CD4-positive, CD25-positive, alpha-beta regulatory T cell (primary cell): ENCODE measurements at regions not wholly inside any gene's neighbourhood (a gene's known extent, or its start where the extent isn't known, plus 50 kb on each side); places are given as distances from the start of the nearest gene placed in this dataset.

Source experiments
- ATAC-seq, 2 donors: fragments of 150-1000 bp; cut with Tn5 transposase; one replicate each; pipeline ENCODE4 v1.10.0; 2021; ENCODE audit warnings: low read depth in 2 of 2, moderate number of reproducible peaks in 2 of 2, moderate library complexity in 1 of 2
- DNase-seq, 3 donors: peaks; one replicate each; pipeline versions ENCODE4 v3.0.0 to v3.0.0-alpha.2; 2012 to 2022; ENCODE audit warnings: mixed read lengths in 1 of 3
- H3K27ac ChIP-seq: one replicate; pipeline ENCODE4 v1.7.0; 2013; ENCODE audit warnings: mild to moderate bottlenecking, low read length; ENCODE audit not compliant: insufficient read depth, poor library complexity, severe bottlenecking
- H3K27me3 ChIP-seq: one replicate; pipeline ENCODE4 v1.7.0; 2013; ENCODE audit warnings: low read length; ENCODE audit not compliant: control insufficient read depth, insufficient read depth
- H3K36me3 ChIP-seq: one replicate; pipeline ENCODE4 v1.7.0; 2013; ENCODE audit warnings: mild to moderate bottlenecking, low read length, moderate library complexity; ENCODE audit not compliant: control insufficient read depth, insufficient read depth
- H3K4me1 ChIP-seq: 2 replicates; pipeline ENCODE4 v1.7.0; 2013; ENCODE audit warnings: mild to moderate bottlenecking, low read length; ENCODE audit not compliant: insufficient read depth, control insufficient read depth, poor library complexity, severe bottlenecking
- H3K4me3 ChIP-seq: one replicate; pipeline ENCODE4 v1.7.0; 2013; ENCODE audit warnings: low read depth, mild to moderate bottlenecking, low read length, moderate library complexity
- H3K9me3 ChIP-seq, 2 experiments: 1 replicate in 1 of 2; 2 replicates in 1 of 2; pipeline ENCODE4 v1.7.0; 2013; ENCODE audit warnings: low read length in 2 of 2, mild to moderate bottlenecking in 1 of 2, moderate library complexity in 1 of 2; ENCODE audit not compliant: control insufficient read depth in 2 of 2
- H3K27ac Mint-ChIP-seq, 3 donors: one replicate each; pipeline ENCODE4 v1.8.0; 2020 to 2022; ENCODE audit warnings: mild to moderate bottlenecking in 3 of 3, mixed read lengths in 3 of 3, moderate library complexity in 2 of 3
- H3K27me3 Mint-ChIP-seq: one replicate; pipeline ENCODE4 v1.8.0; 2022; ENCODE audit warnings: mild to moderate bottlenecking, mixed read lengths
- H3K36me3 Mint-ChIP-seq: one replicate; pipeline ENCODE4 v1.8.0; 2020; ENCODE audit warnings: mixed read lengths
- H3K4me1 Mint-ChIP-seq, 4 donors: one replicate each; pipeline ENCODE4 v1.8.0; 2020 to 2022; ENCODE audit warnings: mixed read lengths in 4 of 4, mild to moderate bottlenecking in 1 of 4
- H3K4me3 Mint-ChIP-seq, 4 donors: one replicate each; pipeline ENCODE4 v1.8.0; 2020 to 2022; ENCODE audit warnings: mild to moderate bottlenecking in 4 of 4, mixed read lengths in 4 of 4, moderate library complexity in 3 of 4
- H3K9me3 Mint-ChIP-seq, 7 donors: one replicate each; pipeline ENCODE4 v1.8.0; 2020 to 2022; ENCODE audit warnings: mixed read lengths in 7 of 7, mild to moderate bottlenecking in 3 of 7, moderate library complexity in 2 of 7

GRCh38 chr7:109806548-109806947 is 1236.9 kb downstream of the DNAJB9 start:
- no peaks in the 10 kb centered on the region for H3K4me1 Mint-ChIP-seq
- Histone ChIP-seq H3K4me3 (no peak overlapping the region), H3K27me3 (no peaks in the 10 kb centered on the region), H3K9me3 (no peaks in the 10 kb centered on the region), H3K36me3 (no peaks in the 10 kb centered on the region), H3K4me1 (no peaks in the 10 kb centered on the region), H3K27ac (no peak overlapping the region)
- ATAC-seq (no peak), DNase-seq (no peak)
- no peak overlapping the region for H3K4me3 Mint-ChIP-seq
- no peaks in the 10 kb centered on the region for H3K36me3 Mint-ChIP-seq
- peaks cover 0 to 8% (median 1%) of the 10 kb centered on the region in 7 donors for H3K9me3 Mint-ChIP-seq
- no peak overlapping the region for H3K27ac Mint-ChIP-seq
- no peaks in the 10 kb centered on the region for H3K27me3 Mint-ChIP-seq

GRCh38 chr7:109821156-109821555 is 1251.5 kb downstream of the DNAJB9 start:
- Mint-ChIP-seq H3K4me1 (no peaks in the 10 kb centered on the region), H3K9me3 (peaks cover 3 to 26% (median 6%) of the 10 kb centered on the region in 7 donors), H3K27me3 (no peaks in the 10 kb centered on the region), H3K27ac (no peak overlapping the region), H3K4me3 (no peak overlapping the region), H3K36me3 (no peaks in the 10 kb centered on the region)
- no peak overlapping the region for H3K4me3 ChIP-seq
- ATAC-seq (no peak), DNase-seq (no peak)
- no peaks in the 10 kb centered on the region for H3K27me3 ChIP-seq
- no peak overlapping the region for H3K27ac ChIP-seq
- no peaks in the 10 kb centered on the region for H3K4me1 ChIP-seq
- H3K36me3 ChIP-seq, result no peaks in the 10 kb centered on the region
- H3K9me3 ChIP-seq, result peaks cover 0 to 5% of the 10 kb centered on the region in 2 experiments

- no peak overlapping the region for H3K4me3 ChIP-seq
- Mint-ChIP-seq H3K4me1 (no peaks in the 10 kb centered on the region), H3K9me3 (peaks cover 0 to 3% (median 0%) of the 10 kb centered on the region in 7 donors), H3K27me3 (no peaks in the 10 kb centered on the region), H3K36me3 (no peaks in the 10 kb centered on the region), H3K27ac (no peak overlapping the region), H3K4me3 (no peak overlapping the region)
- ATAC-seq (no peak), DNase-seq (no peak)
- no peaks in the 10 kb centered on the region for H3K36me3 ChIP-seq
- H3K27ac ChIP-seq, result no peak overlapping the region
- no peaks in the 10 kb centered on the region for H3K4me1 ChIP-seq
- peaks cover 0 to 2% of the 10 kb centered on the region in 2 experiments for H3K9me3 ChIP-seq
- H3K27me3 ChIP-seq, result no peaks in the 10 kb centered on the region
Observed at GRCh38 chr7:109834851-109835250, 1256.1 kb upstream of the LRRN3 start.

GRCh38 chr7:109835577-109835976 is 1255.3 kb upstream of the LRRN3 start:
- Mint-ChIP-seq H3K9me3 (peaks cover 0 to 3% (median 0%) of the 10 kb centered on the region in 7 donors), H3K4me1 (no peaks in the 10 kb centered on the region), H3K27me3 (no peaks in the 10 kb centered on the region), H3K36me3 (no peaks in the 10 kb centered on the region), H3K27ac (no peak overlapping the region), H3K4me3 (no peak overlapping the region)
- Histone ChIP-seq H3K36me3 (no peaks in the 10 kb centered on the region), H3K9me3 (peaks cover 0 to 2% of the 10 kb centered on the region in 2 experiments), H3K4me3 (no peak overlapping the region), H3K4me1 (no peaks in the 10 kb centered on the region), H3K27ac (no peak overlapping the region), H3K27me3 (no peaks in the 10 kb centered on the region)
- DNase-seq (no peak), ATAC-seq (no peak)

GRCh38 chr7:109836016-109836415 is 1254.9 kb upstream of the LRRN3 start:
- Mint-ChIP-seq H3K9me3 (peaks cover 0 to 3% (median 0%) of the 10 kb centered on the region in 7 donors), H3K36me3 (no peaks in the 10 kb centered on the region), H3K27ac (no peak overlapping the region), H3K27me3 (no peaks in the 10 kb centered on the region), H3K4me1 (no peaks in the 10 kb centered on the region), H3K4me3 (no peak overlapping the region)
- Histone ChIP-seq H3K36me3 (no peaks in the 10 kb centered on the region), H3K9me3 (peaks cover 0 to 2% of the 10 kb centered on the region in 2 experiments), H3K27me3 (no peaks in the 10 kb centered on the region), H3K27ac (no peak overlapping the region), H3K4me3 (no peak overlapping the region), H3K4me1 (no peaks in the 10 kb centered on the region)
- DNase-seq (no peak), ATAC-seq (no peak)

GRCh38 chr7:109842386-109842785 is 1248.5 kb upstream of the LRRN3 start:
- ATAC-seq (no peak), DNase-seq (no peak)
- Mint-ChIP-seq H3K9me3 (peaks cover 0 to 2% (median 0%) of the 10 kb centered on the region in 7 donors), H3K36me3 (no peaks in the 10 kb centered on the region), H3K27me3 (no peaks in the 10 kb centered on the region), H3K27ac (no peak overlapping the region), H3K4me1 (no peaks in the 10 kb centered on the region), H3K4me3 (no peak overlapping the region)
- H3K27ac ChIP-seq, result no peak overlapping the region
- H3K27me3 ChIP-seq, result no peaks in the 10 kb centered on the region
- H3K36me3 ChIP-seq, result no peaks in the 10 kb centered on the region
- H3K4me3 ChIP-seq, result no peak overlapping the region
- no peaks in the 10 kb centered on the region for H3K4me1 ChIP-seq
- H3K9me3 ChIP-seq, result no peaks in the 10 kb centered on the region

GRCh38 chr7:109844362-109844761 is 1246.6 kb upstream of the LRRN3 start:
- Histone ChIP-seq H3K27ac (no peak overlapping the region), H3K36me3 (no peaks in the 10 kb centered on the region), H3K4me3 (no peak overlapping the region), H3K27me3 (no peaks in the 10 kb centered on the region), H3K9me3 (no peaks in the 10 kb centered on the region), H3K4me1 (no peaks in the 10 kb centered on the region)
- H3K4me3 Mint-ChIP-seq, result no peak overlapping the region
- ATAC-seq (no peak), DNase-seq (peak in 1 of 3 donors; percentile 4)
- no peaks in the 10 kb centered on the region for H3K4me1 Mint-ChIP-seq
- no peaks in the 10 kb centered on the region for H3K27me3 Mint-ChIP-seq
- H3K36me3 Mint-ChIP-seq, result no peaks in the 10 kb centered on the region
- no peaks in the 10 kb centered on the region for H3K9me3 Mint-ChIP-seq
- no peak overlapping the region for H3K27ac Mint-ChIP-seq

GRCh38 chr7:109864230-109864629 is 1226.7 kb upstream of the LRRN3 start:
- Histone ChIP-seq H3K4me3 (no peak overlapping the region), H3K4me1 (no peaks in the 10 kb centered on the region), H3K9me3 (no peaks in the 10 kb centered on the region), H3K27ac (no peak overlapping the region), H3K27me3 (no peaks in the 10 kb centered on the region), H3K36me3 (no peaks in the 10 kb centered on the region)
- ATAC-seq, result no peak
- peaks cover 5% of the 10 kb centered on the region for H3K27me3 Mint-ChIP-seq
- DNase-seq, result no peak
- H3K27ac Mint-ChIP-seq, result no peak overlapping the region
- no peaks in the 10 kb centered on the region for H3K36me3 Mint-ChIP-seq
- no peak overlapping the region for H3K4me3 Mint-ChIP-seq
- no peaks in the 10 kb centered on the region for H3K4me1 Mint-ChIP-seq
- peaks cover 0 to 6% (median 0%) of the 10 kb centered on the region in 7 donors for H3K9me3 Mint-ChIP-seq
